Fibroblast of peridontal ligament (primary cell): ENCODE measurements at regions not wholly inside any gene's neighbourhood (a gene's known extent, or its start where the extent isn't known, plus 50 kb on each side); places are given as distances from the start of the nearest gene placed in this dataset.

Source experiments
- DNase-seq: peaks from one replicate; pipeline ENCODE4 v3.0.0-alpha.2; 2010; ENCODE audit errors: extremely low read depth

- DNase-seq, result no peak
These were observed 1292.1 kb upstream of the PIK3C3 start for GRCh38 chr18:40662898-40663437.

- DNase-seq, result no peak
These were observed 1301.4 kb upstream of the PIK3C3 start for GRCh38 chr18:40653682-40654081.

- DNase-seq, result no peak
These were observed 1302.7 kb upstream of the PIK3C3 start for GRCh38 chr18:40652321-40652720.

- no peak for DNase-seq
These were observed 1303.9 kb upstream of the PIK3C3 start for GRCh38 chr18:40651163-40651562.

GRCh38 chr18:40642692-40643229 is 1312.3 kb upstream of the PIK3C3 start:
- no peak for DNase-seq

GRCh38 chr18:40631319-40631718 is 1323.7 kb upstream of the PIK3C3 start:
- no peak for DNase-seq

GRCh38 chr18:40630496-40630895 is 1324.5 kb upstream of the PIK3C3 start:
- no peak for DNase-seq

GRCh38 chr18:40624959-40625358 is 1330.1 kb upstream of the PIK3C3 start:
- no peak for DNase-seq

GRCh38 chr18:40613721-40614120 is 1341.3 kb upstream of the PIK3C3 start:
- no peak for DNase-seq

- DNase-seq, result no peak
These were observed 1342.7 kb upstream of the PIK3C3 start for GRCh38 chr18:40612356-40612755.

- DNase-seq, result peak; percentile 0
These were observed 1346.8 kb upstream of the PIK3C3 start for GRCh38 chr18:40608226-40608625.

GRCh38 chr18:40607542-40608148 is 1347.4 kb upstream of the PIK3C3 start:
- no peak for DNase-seq

GRCh38 chr18:40606996-40607395 is 1348.0 kb upstream of the PIK3C3 start:
- DNase-seq, result no peak

- no peak for DNase-seq
These were observed 1371.4 kb upstream of the PIK3C3 start for GRCh38 chr18:40583671-40584070.

GRCh38 chr18:40582105-40582504 is 1372.9 kb upstream of the PIK3C3 start:
- no peak for DNase-seq

GRCh38 chr18:40577981-40578365 is 1377.1 kb upstream of the PIK3C3 start:
- DNase-seq, result no peak

- peak; percentile 8 for DNase-seq
These were observed 1377.6 kb upstream of the PIK3C3 start for GRCh38 chr18:40577239-40577980.

GRCh38 chr18:40576507-40577115 is 1378.4 kb upstream of the PIK3C3 start:
- DNase-seq, result no peak

- DNase-seq, result no peak
These were observed 1384.4 kb upstream of the PIK3C3 start for GRCh38 chr18:40570615-40571014.

- no peak for DNase-seq
These were observed 1385.4 kb upstream of the PIK3C3 start for GRCh38 chr18:40569605-40570004.

GRCh38 chr18:40566510-40566844 is 1388.6 kb upstream of the PIK3C3 start:
- no peak for DNase-seq

- DNase-seq, result no peak
These were observed 1389.1 kb upstream of the PIK3C3 start for GRCh38 chr18:40565805-40566509.
